Spinal cord (tissue), 9 donors: ENCODE measurements at regions not wholly inside any gene's neighbourhood (a gene's known extent, or its start where the extent isn't known, plus 50 kb on each side); places are given as distances from the start of the nearest gene placed in this dataset.

Experiments used
- DNase-seq, 6 donors: peaks; one replicate each; pipeline versions ENCODE4 v3.0.0 to v3.0.0-alpha.2; 2013 to 2015; ENCODE audit warnings: low spot score in 6 of 6, low read depth in 4 of 6
- H3K27ac ChIP-seq: one replicate; pipeline ENCODE4 v1.5.1; 2013; ENCODE audit warnings: low read depth, low read length, control low read depth
- H3K27me3 ChIP-seq: one replicate; pipeline ENCODE4 v1.6.1; 2013; ENCODE audit warnings: low read length; ENCODE audit not compliant: control insufficient read depth, insufficient read depth
- H3K36me3 ChIP-seq: one replicate; pipeline ENCODE4 v1.6.1; 2013; ENCODE audit warnings: low read length; ENCODE audit not compliant: control insufficient read depth, insufficient read depth
- H3K4me1 ChIP-seq: one replicate; pipeline ENCODE4 v1.6.1; 2013; ENCODE audit warnings: low read length; ENCODE audit not compliant: control insufficient read depth, insufficient read depth
- H3K4me3 ChIP-seq: one replicate; pipeline ENCODE4 v1.5.1; 2013; ENCODE audit warnings: low read depth, low read length, control low read depth
- H3K9me3 ChIP-seq: one replicate; pipeline ENCODE4 v1.6.1; 2013; ENCODE audit warnings: low read length; ENCODE audit not compliant: control insufficient read depth, insufficient read depth
- WGBS: methylation state at CpG from one replicate; pipeline ENCODE4 v1.1.5; 2013; ENCODE audit warnings: missing lambda C conversion rate; ENCODE audit not compliant: insufficient coverage; 5-methylcytosine and 5-hydroxymethylcytosine counted together
- donor health status: healthy.

GRCh38 chr2:219914577-219914976 lies 287.1 kb downstream of the SLC4A3 start:
- WGBS, result 93% methylated on average over 5 of the region's 5 CpGs
- H3K9me3 ChIP-seq, result no peaks in the 10 kb centered on the region
- no peak for DNase-seq
- no peaks in the 10 kb centered on the region for H3K36me3 ChIP-seq
- H3K4me3 ChIP-seq, result no peak overlapping the region
- H3K27ac ChIP-seq, result no peak overlapping the region
- no peaks in the 10 kb centered on the region for H3K27me3 ChIP-seq
- peaks cover 23% of the 10 kb centered on the region for H3K4me1 ChIP-seq

- no peaks in the 10 kb centered on the region for H3K27me3 ChIP-seq
- H3K36me3 ChIP-seq, result no peaks in the 10 kb centered on the region
- no peak overlapping the region for H3K4me3 ChIP-seq
- WGBS, result 45% methylated on average over 3 of the region's 6 CpGs
- H3K9me3 ChIP-seq, result no peaks in the 10 kb centered on the region
- DNase-seq, result peak in 2 of 6 donors; percentile 24 to 36
- peak overlapping the region; percentile 16 for H3K27ac ChIP-seq
- H3K4me1 ChIP-seq, result peaks cover 29% of the 10 kb centered on the region
These were observed 288.9 kb downstream of the SLC4A3 start for GRCh38 chr2:219916281-219916680.

- no CpG with 5 or more reads among the region's 3 CpGs for WGBS
- Histone ChIP-seq H3K27ac (peak overlapping the region; percentile 16), H3K4me1 (peaks cover 30% of the 10 kb centered on the region), H3K27me3 (no peaks in the 10 kb centered on the region), H3K36me3 (no peaks in the 10 kb centered on the region), H3K4me3 (no peak overlapping the region), H3K9me3 (no peaks in the 10 kb centered on the region)
- peak in 3 of 6 donors; percentile 38 to 82 (median 69) for DNase-seq
These were observed 289.5 kb downstream of the SLC4A3 start for GRCh38 chr2:219916726-219917440.

- Histone ChIP-seq H3K27me3 (no peaks in the 10 kb centered on the region), H3K9me3 (no peaks in the 10 kb centered on the region), H3K4me1 (peaks cover 22% of the 10 kb centered on the region), H3K36me3 (no peaks in the 10 kb centered on the region), H3K27ac (no peak overlapping the region), H3K4me3 (no peak overlapping the region)
- peak in 2 of 6 donors; percentile 20 to 40 for DNase-seq
- 17% methylated on average over 1 of the region's 3 CpGs for WGBS
These were observed 290.8 kb downstream of the SLC4A3 start for GRCh38 chr2:219918254-219918653.

GRCh38 chr2:219918944-219919343 lies 291.5 kb downstream of the SLC4A3 start:
- peaks cover 22% of the 10 kb centered on the region for H3K4me1 ChIP-seq
- H3K27me3 ChIP-seq, result no peaks in the 10 kb centered on the region
- no peak overlapping the region for H3K27ac ChIP-seq
- H3K4me3 ChIP-seq, result no peak overlapping the region
- H3K36me3 ChIP-seq, result no peaks in the 10 kb centered on the region
- H3K9me3 ChIP-seq, result no peaks in the 10 kb centered on the region
- WGBS, result 76% methylated on average over 4 of the region's 4 CpGs
- DNase-seq, result peak in 1 of 6 donors; percentile 37

GRCh38 chr2:219919506-219919905 lies 292.1 kb downstream of the SLC4A3 start:
- Histone ChIP-seq H3K27me3 (no peaks in the 10 kb centered on the region), H3K4me1 (peaks cover 16% of the 10 kb centered on the region), H3K36me3 (no peaks in the 10 kb centered on the region), H3K27ac (no peak overlapping the region), H3K9me3 (no peaks in the 10 kb centered on the region), H3K4me3 (no peak overlapping the region)
- whole genome bisulfite sequencing, result 49% methylated on average over 3 of the region's 4 CpGs
- DNase-seq, result peak in 1 of 6 donors; percentile 7

- no peaks in the 10 kb centered on the region for H3K9me3 ChIP-seq
- no peak for DNase-seq
- H3K27ac ChIP-seq, result no peak overlapping the region
- H3K27me3 ChIP-seq, result no peaks in the 10 kb centered on the region
- H3K4me3 ChIP-seq, result no peak overlapping the region
- no peaks in the 10 kb centered on the region for H3K36me3 ChIP-seq
- 30% methylated on average over 4 of the region's 5 CpGs for WGBS
- H3K4me1 ChIP-seq, result no peaks in the 10 kb centered on the region
These were observed 302.4 kb downstream of the SLC4A3 start for GRCh38 chr2:219929835-219930234.

GRCh38 chr2:219939647-219940046 lies 312.2 kb downstream of the SLC4A3 start:
- no peaks in the 10 kb centered on the region for H3K9me3 ChIP-seq
- H3K27me3 ChIP-seq, result no peaks in the 10 kb centered on the region
- no peak for DNase-seq
- H3K4me1 ChIP-seq, result no peaks in the 10 kb centered on the region
- no peak overlapping the region for H3K27ac ChIP-seq
- H3K4me3 ChIP-seq, result no peak overlapping the region
- 100% methylated on average over 1 of the region's 1 CpG for WGBS
- H3K36me3 ChIP-seq, result no peaks in the 10 kb centered on the region

GRCh38 chr2:219944866-219945265 lies 317.4 kb downstream of the SLC4A3 start:
- H3K36me3 ChIP-seq, result no peaks in the 10 kb centered on the region
- WGBS, result 100% methylated on average over 1 of the region's 4 CpGs
- no peak overlapping the region for H3K27ac ChIP-seq
- H3K4me1 ChIP-seq, result no peaks in the 10 kb centered on the region
- H3K4me3 ChIP-seq, result no peak overlapping the region
- no peaks in the 10 kb centered on the region for H3K27me3 ChIP-seq
- no peaks in the 10 kb centered on the region for H3K9me3 ChIP-seq
- peak in 1 of 6 donors; percentile 17 for DNase-seq

GRCh38 chr2:219946021-219946420 lies 318.6 kb downstream of the SLC4A3 start:
- no peak for DNase-seq
- no peak overlapping the region for H3K4me3 ChIP-seq
- H3K27me3 ChIP-seq, result no peaks in the 10 kb centered on the region
- no CpG with 5 or more reads among the region's 1 CpG for WGBS
- H3K36me3 ChIP-seq, result no peaks in the 10 kb centered on the region
- H3K9me3 ChIP-seq, result no peaks in the 10 kb centered on the region
- H3K4me1 ChIP-seq, result no peaks in the 10 kb centered on the region
- no peak overlapping the region for H3K27ac ChIP-seq
